Stromal cell of bone marrow (primary cell): ENCODE measurements at regions not wholly inside any gene's neighbourhood (a gene's known extent, or its start where the extent isn't known, plus 50 kb on each side); places are given as distances from the start of the nearest gene placed in this dataset.
"Not testable (repeated sequence)": the region's sequence is repeated elsewhere in the genome, so short reads cannot be mapped to it uniquely, and the experiment has no call there.

Experiments
- DNase-seq: peaks from one replicate; pipeline ENCODE4 v3.0.0-alpha.2; 2012; ENCODE audit warnings: low read depth

DNA sequence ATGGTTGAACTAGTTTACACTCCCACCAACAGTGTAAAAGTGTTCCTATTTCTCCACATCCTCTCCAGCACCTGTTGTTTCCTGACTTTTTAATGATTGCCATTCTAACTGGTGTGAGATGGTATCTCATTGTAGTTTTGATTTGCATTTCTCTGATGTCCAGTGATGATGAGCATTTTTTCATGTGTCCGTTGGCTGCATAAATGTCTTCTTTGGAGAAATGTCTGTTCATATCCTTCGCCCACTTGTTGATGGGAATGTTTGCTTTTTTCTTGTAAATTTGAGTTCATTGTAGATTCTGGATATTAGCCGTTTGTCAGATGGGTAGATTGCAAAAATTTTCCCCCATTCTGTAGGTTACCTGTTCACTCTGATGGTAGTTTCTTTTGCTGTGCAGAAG lies 155.0 kb upstream of the CNKSR2 start:
- DNase-seq, result not testable (repeated sequence)

DNA sequence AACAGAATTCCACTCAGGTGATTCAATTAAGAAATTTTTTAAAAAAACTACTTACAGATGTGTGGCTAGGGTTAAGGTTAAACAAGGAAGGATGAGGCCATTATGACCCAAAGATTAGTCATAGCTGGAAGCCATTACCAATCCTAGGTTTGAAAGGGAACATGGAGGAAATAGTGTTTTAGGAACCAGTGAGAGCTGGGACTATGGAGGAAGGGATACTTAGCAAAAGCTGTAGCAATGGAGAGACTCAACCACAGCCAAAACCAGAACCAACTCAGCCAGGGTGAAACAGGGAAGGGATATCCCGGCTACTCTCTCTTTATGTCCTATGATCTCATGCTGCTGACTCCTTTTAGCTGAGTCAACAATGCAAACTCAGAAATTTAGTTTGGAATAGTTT lies 148.6 kb upstream of the CNKSR2 start:
- DNase-seq, result peak; percentile 41

DNA sequence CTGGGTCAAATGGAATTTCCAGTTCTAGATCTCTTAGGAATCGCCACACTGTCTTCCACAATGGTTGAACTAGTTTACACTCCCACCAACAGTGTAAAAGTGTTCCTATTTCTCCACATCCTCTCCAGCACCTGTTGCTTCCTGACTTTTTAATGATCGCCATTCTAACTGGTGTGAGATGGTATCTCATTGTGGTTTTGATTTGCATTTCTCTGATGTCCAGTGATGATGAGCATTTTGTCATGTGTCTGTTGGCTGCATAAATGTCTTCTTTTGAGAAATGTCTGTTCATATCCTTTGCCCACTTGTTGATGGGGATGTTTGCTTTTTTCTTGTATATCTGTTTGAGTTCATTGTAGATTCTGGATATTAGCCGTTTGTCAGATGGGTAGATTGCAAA lies 145.2 kb upstream of the CNKSR2 start:
- not testable (repeated sequence) for DNase-seq

GRCh38 chrX:21255032-21255618 lies 119.1 kb upstream of the CNKSR2 start:
- no peak for DNase-seq

DNA sequence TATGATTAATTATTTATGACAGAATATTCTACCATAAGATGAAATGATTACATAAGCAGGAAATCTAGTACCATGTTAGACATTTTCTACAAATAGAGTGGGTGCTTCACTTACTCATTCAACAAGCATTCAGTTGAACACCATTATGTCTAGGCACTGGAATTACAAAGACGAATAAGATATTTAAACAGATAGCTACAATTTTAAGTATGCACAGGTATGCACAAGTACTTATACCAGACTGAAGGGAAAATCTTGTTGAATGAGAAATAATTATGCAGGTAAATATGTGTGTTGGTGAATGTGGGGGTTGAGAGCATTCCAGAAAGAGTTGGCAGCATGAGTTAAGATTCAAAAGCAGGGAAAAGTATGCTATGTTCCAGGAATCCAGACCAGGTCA lies 107.3 kb upstream of the CNKSR2 start:
- no peak for DNase-seq

GRCh38 chrX:21276736-21277433 lies 97.3 kb upstream of the CNKSR2 start:
- DNase-seq, result no peak

DNA sequence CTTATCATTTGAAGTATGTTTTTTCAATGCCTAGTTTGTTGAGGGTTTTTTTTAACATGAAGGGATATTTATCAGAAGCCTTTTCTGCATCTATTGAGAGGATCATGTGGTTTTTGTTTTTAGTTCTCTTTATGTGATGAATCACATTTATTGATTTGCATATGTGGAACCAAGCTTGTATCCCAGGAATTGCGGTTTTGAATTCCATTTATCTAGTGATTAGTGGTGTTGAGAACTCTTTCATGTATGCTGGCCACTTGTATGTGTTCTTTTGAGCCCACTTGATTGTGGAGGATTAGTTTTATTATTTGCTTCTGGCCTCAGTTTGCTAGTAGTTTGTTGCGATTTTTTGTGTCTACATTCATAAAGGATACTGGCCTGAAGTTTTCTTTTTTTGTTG lies 85.0 kb upstream of the CNKSR2 start:
- no peak for DNase-seq

GRCh38 chrX:21295246-21295820 lies 78.9 kb upstream of the CNKSR2 start:
- DNase-seq, result no peak

GRCh38 chrX:21305799-21306336 lies 68.3 kb upstream of the CNKSR2 start:
- no peak for DNase-seq

- DNase-seq, result no peak
Measured at GRCh38 chrX:21319323-21319722, 54.9 kb upstream of the CNKSR2 start.
